ENCODE measurements at regions not wholly inside any gene's neighbourhood (a gene's known extent, or its start where the extent isn't known, plus 50 kb on each side); places are given as distances from the start of the nearest gene placed in this dataset.
A peak's percentile ranks its signal among the peaks of the same experiment; 100 is the strongest.

GRCh38 chr3:104596551-104596950, 770.2 kb upstream of the ALCAM start:
- H3K27me3 Mint-ChIP-seq (ENCODE audit: low read depth): no peaks in the 10 kb centered on the region
- H3K9me3 Mint-ChIP-seq (ENCODE audit: low read depth): no peaks in the 10 kb centered on the region
- no peak overlapping the region for H3K4me3 Mint-ChIP-seq (ENCODE audit: unreplicated experiment)
- H3K36me3 Mint-ChIP-seq (ENCODE audit: low read depth): no peaks in the 10 kb centered on the region
- H3K27ac Mint-ChIP-seq (ENCODE audit: unreplicated experiment): no peak overlapping the region
- peak; percentile 83 for TF ChIP-seq CTCF (IDR thresholded peaks at IDR 0.05)
- H3K4me1 Mint-ChIP-seq (ENCODE audit: low read depth): peaks cover 16% of the 10 kb centered on the region
- no peak for DNase-seq (ENCODE audit: low spot score)

DNA sequence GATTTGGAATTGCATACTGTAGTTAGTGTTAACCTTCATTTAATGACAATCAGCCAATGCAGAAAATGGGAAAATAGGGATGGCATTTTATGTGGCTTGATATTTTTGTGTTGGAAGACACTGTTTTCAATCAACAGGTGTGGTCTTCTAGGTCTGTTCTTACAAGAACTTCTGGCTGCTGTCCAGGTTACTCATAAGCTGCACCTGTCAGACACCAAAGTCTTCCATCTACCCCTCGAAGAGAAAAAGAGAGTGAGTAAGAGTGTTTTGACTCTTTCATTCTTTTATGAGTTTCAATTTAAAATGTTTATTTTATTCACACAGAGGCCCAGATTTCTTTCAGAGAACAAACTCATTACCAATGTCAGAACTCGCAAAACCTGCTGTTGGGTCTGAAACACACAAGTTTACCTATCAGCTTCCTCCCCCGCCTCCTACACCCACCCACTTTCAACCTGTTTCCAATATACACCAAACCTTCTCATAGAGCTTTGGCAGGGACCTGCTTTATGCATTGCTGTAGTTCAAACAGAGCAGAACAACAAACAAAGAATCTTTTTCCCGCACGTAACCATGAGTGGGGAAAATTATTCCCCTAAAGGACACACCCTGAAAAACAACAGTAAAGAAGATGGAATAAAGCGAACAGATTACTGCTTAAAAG, 767.7 kb upstream of the ALCAM start:
- Mint-ChIP-seq H3K9me3 (ENCODE audit: low read depth) (no peaks in the 10 kb centered on the region), H3K27me3 (ENCODE audit: low read depth) (no peaks in the 10 kb centered on the region), H3K4me3 (ENCODE audit: unreplicated experiment) (no peak overlapping the region), H3K36me3 (ENCODE audit: low read depth) (no peaks in the 10 kb centered on the region), H3K4me1 (ENCODE audit: low read depth) (peaks cover 16% of the 10 kb centered on the region), H3K27ac (ENCODE audit: unreplicated experiment) (no peak overlapping the region)
- no peak for DNase-seq (ENCODE audit: low spot score)
- no peak for TF ChIP-seq CTCF (IDR thresholded peaks at IDR 0.05)

GRCh38 chr3:104604326-104605010, 762.2 kb upstream of the ALCAM start:
- no peaks in the 10 kb centered on the region for H3K27me3 Mint-ChIP-seq (ENCODE audit: low read depth)
- DNase-seq (ENCODE audit: low spot score): no peak
- H3K4me1 Mint-ChIP-seq (ENCODE audit: low read depth): peaks cover 9% of the 10 kb centered on the region
- peak overlapping the region; percentile 49 for H3K4me3 Mint-ChIP-seq (ENCODE audit: unreplicated experiment)
- peak overlapping the region; percentile 55 for H3K27ac Mint-ChIP-seq (ENCODE audit: unreplicated experiment)
- H3K36me3 Mint-ChIP-seq (ENCODE audit: low read depth): no peaks in the 10 kb centered on the region
- TF ChIP-seq CTCF (IDR thresholded peaks at IDR 0.05): peak; percentile 86
- peaks cover 11% of the 10 kb centered on the region for H3K9me3 Mint-ChIP-seq (ENCODE audit: low read depth)

DNA sequence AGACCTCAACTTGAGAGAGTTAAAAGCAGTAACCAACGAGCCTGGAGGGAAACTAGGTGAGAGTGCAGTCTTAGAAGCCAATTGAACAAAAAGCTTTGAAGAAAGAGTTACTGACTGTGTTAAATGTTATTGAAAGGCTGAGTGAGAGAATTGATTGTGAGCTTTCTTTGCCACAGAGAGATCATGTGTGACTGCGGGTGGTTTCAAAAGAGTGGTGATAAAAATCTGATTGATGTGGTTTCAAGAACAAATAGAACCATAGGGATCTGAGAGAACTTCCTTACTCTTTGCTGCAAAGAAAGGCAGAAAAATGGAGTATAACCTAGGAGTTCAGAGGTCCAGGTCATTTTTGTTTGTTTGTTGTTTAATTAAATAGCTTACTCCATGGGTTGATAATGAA, 759.9 kb upstream of the ALCAM start:
- DNase-seq (ENCODE audit: low spot score): no peak
- no peak for TF ChIP-seq CTCF (IDR thresholded peaks at IDR 0.05)
- Mint-ChIP-seq H3K4me1 (ENCODE audit: low read depth) (peaks cover 5% of the 10 kb centered on the region), H3K36me3 (ENCODE audit: low read depth) (no peaks in the 10 kb centered on the region), H3K27ac (ENCODE audit: unreplicated experiment) (no peak overlapping the region), H3K27me3 (ENCODE audit: low read depth) (no peaks in the 10 kb centered on the region), H3K9me3 (ENCODE audit: low read depth) (peaks cover 11% of the 10 kb centered on the region), H3K4me3 (ENCODE audit: unreplicated experiment) (no peak overlapping the region)

- DNase-seq (ENCODE audit: low spot score): no peak
- Mint-ChIP-seq H3K4me3 (ENCODE audit: unreplicated experiment) (no peak overlapping the region), H3K4me1 (ENCODE audit: low read depth) (no peaks in the 10 kb centered on the region), H3K27ac (ENCODE audit: unreplicated experiment) (no peak overlapping the region), H3K9me3 (ENCODE audit: low read depth) (peaks cover 11% of the 10 kb centered on the region), H3K27me3 (ENCODE audit: low read depth) (no peaks in the 10 kb centered on the region), H3K36me3 (ENCODE audit: low read depth) (no peaks in the 10 kb centered on the region)
- TF ChIP-seq CTCF (IDR thresholded peaks at IDR 0.05): peak; percentile 66
These were observed 755.7 kb upstream of the ALCAM start for GRCh38 chr3:104610730-104611652.
